Nephron progenitor cell (in vitro differentiated cells): ENCODE measurements at regions not wholly inside any gene's neighbourhood (a gene's known extent, or its start where the extent isn't known, plus 50 kb on each side); places are given as distances from the start of the nearest gene placed in this dataset.

ENCODE experiments used
- DNase-seq: peaks from one replicate; pipeline ENCODE4 v3.0.0; 2021
- H3K27ac Mint-ChIP-seq: 2 replicates; pipeline ENCODE4 v1.8.0; 2021; ENCODE audit warnings: mild to moderate bottlenecking, moderate library complexity, mixed read lengths
- H3K27me3 Mint-ChIP-seq: 2 replicates; pipeline ENCODE4 v1.8.0; 2021; ENCODE audit warnings: mild to moderate bottlenecking, low read depth, mixed read lengths; ENCODE audit not compliant: poor library complexity
- H3K36me3 Mint-ChIP-seq: 2 replicates; pipeline ENCODE4 v1.8.0; 2021; ENCODE audit warnings: low read depth, mixed read lengths
- H3K4me1 Mint-ChIP-seq: 2 replicates; pipeline ENCODE4 v1.8.0; 2021; ENCODE audit warnings: mixed read lengths
- H3K4me3 Mint-ChIP-seq: 2 replicates; pipeline ENCODE4 v1.8.0; 2021; ENCODE audit warnings: mild to moderate bottlenecking, moderate library complexity, mixed read lengths
- H3K9me3 Mint-ChIP-seq: 2 replicates; pipeline ENCODE4 v1.8.0; 2021; ENCODE audit warnings: mild to moderate bottlenecking, moderate library complexity, mixed read lengths
- TF ChIP-seq, protein P1 (sequence below): fragments of 200-600 bp; sonication (generic); IDR thresholded peaks from 2 replicates; pipeline ENCODE4 v1.5.0; 2021; ENCODE audit warnings: antibody characterized with exemption

DNA sequence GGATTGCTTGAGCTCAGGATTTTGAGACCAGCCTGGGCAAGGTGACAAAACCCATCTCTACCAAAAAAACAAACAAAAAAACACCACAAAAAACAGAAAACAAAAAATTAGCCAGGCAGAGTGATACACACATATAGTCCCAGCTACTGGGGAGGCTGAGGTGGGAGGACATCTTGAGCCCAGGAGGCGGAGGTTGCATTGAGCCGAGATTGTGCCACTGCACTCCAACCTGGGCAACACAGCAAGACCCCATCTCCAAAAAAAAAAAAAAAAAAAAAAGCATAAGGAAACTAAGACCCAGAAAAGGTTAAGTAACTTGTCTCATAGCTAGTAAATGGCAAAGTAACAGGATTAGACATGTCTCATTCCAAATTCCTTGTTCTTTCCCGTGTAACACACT is 56.3 kb upstream of the PSMA6 start:
- TF ChIP-seq, protein P1, sequence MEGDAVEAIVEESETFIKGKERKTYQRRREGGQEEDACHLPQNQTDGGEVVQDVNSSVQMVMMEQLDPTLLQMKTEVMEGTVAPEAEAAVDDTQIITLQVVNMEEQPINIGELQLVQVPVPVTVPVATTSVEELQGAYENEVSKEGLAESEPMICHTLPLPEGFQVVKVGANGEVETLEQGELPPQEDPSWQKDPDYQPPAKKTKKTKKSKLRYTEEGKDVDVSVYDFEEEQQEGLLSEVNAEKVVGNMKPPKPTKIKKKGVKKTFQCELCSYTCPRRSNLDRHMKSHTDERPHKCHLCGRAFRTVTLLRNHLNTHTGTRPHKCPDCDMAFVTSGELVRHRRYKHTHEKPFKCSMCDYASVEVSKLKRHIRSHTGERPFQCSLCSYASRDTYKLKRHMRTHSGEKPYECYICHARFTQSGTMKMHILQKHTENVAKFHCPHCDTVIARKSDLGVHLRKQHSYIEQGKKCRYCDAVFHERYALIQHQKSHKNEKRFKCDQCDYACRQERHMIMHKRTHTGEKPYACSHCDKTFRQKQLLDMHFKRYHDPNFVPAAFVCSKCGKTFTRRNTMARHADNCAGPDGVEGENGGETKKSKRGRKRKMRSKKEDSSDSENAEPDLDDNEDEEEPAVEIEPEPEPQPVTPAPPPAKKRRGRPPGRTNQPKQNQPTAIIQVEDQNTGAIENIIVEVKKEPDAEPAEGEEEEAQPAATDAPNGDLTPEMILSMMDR = no peak
- H3K36me3 Mint-ChIP-seq = peaks cover 7% of the 10 kb centered on the region
- peaks cover 7% of the 10 kb centered on the region for H3K4me1 Mint-ChIP-seq
- no peak overlapping the region for H3K27ac Mint-ChIP-seq
- H3K9me3 Mint-ChIP-seq = no peaks in the 10 kb centered on the region
- no peak for DNase-seq
- H3K4me3 Mint-ChIP-seq = no peak overlapping the region
- peaks cover 3% of the 10 kb centered on the region for H3K27me3 Mint-ChIP-seq

DNA sequence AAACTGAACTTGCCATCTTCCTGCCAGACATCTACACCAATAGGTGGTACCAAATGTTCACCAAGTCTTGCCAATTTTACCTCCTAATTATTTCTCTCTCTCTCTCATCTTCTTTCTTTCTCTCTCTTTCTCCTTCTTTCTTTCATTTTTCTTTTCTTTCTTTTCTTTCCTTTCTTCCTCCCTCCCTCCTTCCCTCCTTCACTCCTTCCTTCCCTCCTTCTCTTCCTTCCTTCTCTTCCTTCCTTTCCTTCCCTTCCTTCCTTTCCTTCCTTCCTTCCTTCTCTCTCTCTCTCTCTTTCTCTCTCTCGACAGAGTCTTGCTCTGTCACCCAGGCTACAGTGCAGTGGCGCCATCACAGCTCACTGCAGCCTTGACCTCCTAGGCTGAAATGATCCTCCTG is 55.4 kb upstream of the PSMA6 start:
- H3K27me3 Mint-ChIP-seq = peaks cover 3% of the 10 kb centered on the region
- H3K4me3 Mint-ChIP-seq = no peak overlapping the region
- no peak for DNase-seq
- H3K9me3 Mint-ChIP-seq = no peaks in the 10 kb centered on the region
- TF ChIP-seq, protein P1 = no peak
- peaks cover 7% of the 10 kb centered on the region for H3K36me3 Mint-ChIP-seq
- no peak overlapping the region for H3K27ac Mint-ChIP-seq
- peaks cover 7% of the 10 kb centered on the region for H3K4me1 Mint-ChIP-seq

DNA sequence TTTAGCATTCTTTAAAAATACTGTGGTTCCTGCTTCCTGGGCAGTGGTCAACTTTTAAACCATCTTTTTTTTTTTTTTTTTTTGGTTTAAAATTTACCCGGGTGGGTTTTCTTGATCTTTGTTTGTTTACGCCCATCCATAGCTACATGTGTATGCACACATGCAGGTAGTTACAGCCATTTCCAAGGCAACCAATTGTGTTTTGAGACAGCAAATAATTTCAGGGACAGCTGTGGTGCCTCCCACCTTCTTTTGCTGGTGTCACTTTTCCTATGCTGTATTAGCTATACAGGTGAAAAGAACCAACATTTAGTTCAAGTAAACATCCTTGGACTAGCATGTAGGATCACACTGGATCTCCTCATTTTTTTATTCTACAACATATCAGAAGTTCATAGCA is 52.0 kb upstream of the PSMA6 start:
- no peak for DNase-seq
- H3K27me3 Mint-ChIP-seq = peaks cover 3% of the 10 kb centered on the region
- no peak overlapping the region for H3K27ac Mint-ChIP-seq
- H3K4me3 Mint-ChIP-seq = no peak overlapping the region
- H3K4me1 Mint-ChIP-seq = peaks cover 13% of the 10 kb centered on the region
- no peaks in the 10 kb centered on the region for H3K9me3 Mint-ChIP-seq
- TF ChIP-seq, protein P1 = no peak
- H3K36me3 Mint-ChIP-seq = peaks cover 7% of the 10 kb centered on the region
